IPS DF 6.9 (cell line): ENCODE measurements at regions not wholly inside any gene's neighbourhood (a gene's known extent, or its start where the extent isn't known, plus 50 kb on each side); places are given as distances from the start of the nearest gene placed in this dataset.
"Not testable (repeated sequence)": the region's sequence is repeated elsewhere in the genome, so short reads cannot be mapped to it uniquely, and the experiment has no call there.

Experiments used
- DNase-seq: peaks from one replicate; pipeline ENCODE4 v3.0.0-alpha.2; 2013; ENCODE audit warnings: low read depth, low spot score
- H3K27ac ChIP-seq: one replicate; pipeline ENCODE4 v1.5.1; 2013; ENCODE audit warnings: low read length, control low read depth
- H3K27me3 ChIP-seq: 2 replicates; pipeline ENCODE4 v1.6.1; 2013; ENCODE audit warnings: mild to moderate bottlenecking, low read length; ENCODE audit not compliant: control insufficient read depth, insufficient read depth
- H3K36me3 ChIP-seq: 2 replicates; pipeline ENCODE4 v1.6.1; 2013; ENCODE audit warnings: low read length; ENCODE audit not compliant: control insufficient read depth, insufficient read depth
- H3K4me1 ChIP-seq: 2 replicates; pipeline ENCODE4 v1.6.1; 2013; ENCODE audit warnings: low read length; ENCODE audit not compliant: control insufficient read depth, insufficient read depth
- H3K4me3 ChIP-seq: 2 replicates; pipeline ENCODE4 v1.5.1; 2013; ENCODE audit warnings: mild to moderate bottlenecking, low read length
- H3K9me3 ChIP-seq: 2 replicates; pipeline ENCODE4 v1.6.1; 2013; ENCODE audit warnings: low read length, inconsistent platforms; ENCODE audit not compliant: control insufficient read depth, insufficient read depth
- WGBS: extraction: QIAGEN DNeasy Blood & Tissue Kit; methylation state at CpG from one replicate; pipeline ENCODE4 v1.1.7; 2013; ENCODE audit warnings: mixed read lengths, missing lambda C conversion rate; ENCODE audit not compliant: insufficient read length, insufficient coverage; 5-methylcytosine and 5-hydroxymethylcytosine counted together

- not testable (repeated sequence) for H3K9me3 ChIP-seq, H3K27ac ChIP-seq, DNase-seq, H3K36me3 ChIP-seq, H3K27me3 ChIP-seq, H3K4me1 ChIP-seq
- no CpG with 5 or more reads among the region's 17 CpGs for WGBS
- H3K4me3 ChIP-seq, result peak overlapping the region; percentile 86; the same call in 1 of the 2 replicates
Measured at GRCh38 chr20:28603218-28603577, 2654.3 kb upstream of the DEFB115 start.

GRCh38 chr20:28616354-28616753, 2641.1 kb upstream of the DEFB115 start:
- no peaks in the 10 kb centered on the region for H3K9me3 ChIP-seq
- H3K27ac ChIP-seq, result no peak overlapping the region
- no peak overlapping the region for H3K4me3 ChIP-seq
- WGBS, result no CpG with 5 or more reads among the region's 1 CpG
- DNase-seq, result no peak
- H3K36me3 ChIP-seq, result no peaks in the 10 kb centered on the region
- H3K4me1 ChIP-seq, result no peaks in the 10 kb centered on the region
- H3K27me3 ChIP-seq, result no peaks in the 10 kb centered on the region

- H3K4me1 ChIP-seq, DNase-seq, H3K27me3 ChIP-seq, H3K27ac ChIP-seq, H3K4me3 ChIP-seq, H3K9me3 ChIP-seq, H3K36me3 ChIP-seq: not testable (repeated sequence)
- no CpG with 5 or more reads among the region's 20 CpGs for WGBS
Measured at GRCh38 chr20:28619956-28620651, 2637.4 kb upstream of the DEFB115 start.

- not testable (repeated sequence) for H3K27ac ChIP-seq, H3K4me1 ChIP-seq, H3K9me3 ChIP-seq, H3K27me3 ChIP-seq, H3K36me3 ChIP-seq, DNase-seq, H3K4me3 ChIP-seq
- no CpG with 5 or more reads among the region's 2 CpGs for WGBS
Measured at GRCh38 chr20:28625112-28625511, 2632.4 kb upstream of the DEFB115 start.

DNA sequence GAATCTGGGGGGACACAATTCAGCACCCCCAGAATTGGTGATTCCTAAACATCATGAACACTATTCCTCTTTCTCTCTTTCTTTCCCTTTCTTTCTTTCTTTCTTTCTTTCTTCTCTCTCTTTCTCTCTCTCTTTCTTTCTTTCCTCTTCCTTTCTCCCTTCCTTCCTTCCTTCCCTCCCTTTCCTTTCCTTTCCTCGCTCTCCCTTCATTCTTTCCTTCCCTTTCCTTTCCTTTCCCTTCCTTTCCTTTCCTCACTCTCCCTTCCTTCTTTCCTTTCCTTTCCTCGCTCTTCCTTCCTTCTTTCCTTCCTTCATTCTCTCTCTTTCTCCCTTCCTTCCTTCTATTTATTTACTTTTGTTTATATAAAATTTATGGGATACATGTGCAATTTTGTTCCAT, 2616.6 kb upstream of the DEFB115 start:
- not testable (repeated sequence) for H3K4me3 ChIP-seq, H3K4me1 ChIP-seq, H3K27ac ChIP-seq, DNase-seq, H3K36me3 ChIP-seq, H3K9me3 ChIP-seq, H3K27me3 ChIP-seq
- 98% methylated on average over 2 of the region's 2 CpGs for WGBS
